Uterus (tissue), 3 donors: ENCODE measurements at regions not wholly inside any gene's neighbourhood (a gene's known extent, or its start where the extent isn't known, plus 50 kb on each side); places are given as distances from the start of the nearest gene placed in this dataset.

Source experiments
- DNase-seq, 2 donors: peaks; one replicate each; pipeline ENCODE4 v3.0.0-alpha.2; 2019 to 2020
- H3K27ac ChIP-seq, 2 donors: fragments of 200-600 bp; sonication (generic); 1 replicate in 1 of 2; 2 replicates in 1 of 2; pipeline ENCODE4 v1.5.1; 2016 to 2018
- H3K27me3 ChIP-seq, 2 donors: fragments of 200-600 bp; sonication (generic); one replicate each; pipeline ENCODE4 v1.5.1; 2018 to 2019; ENCODE audit warnings: control low read depth in 1 of 2
- H3K36me3 ChIP-seq, 2 donors: fragments of 200-600 bp; sonication (generic); one replicate each; pipeline ENCODE4 v1.5.1; 2019; ENCODE audit warnings: control low read depth in 1 of 2
- H3K4me1 ChIP-seq, 2 donors: fragments of 200-600 bp; sonication (generic); one replicate each; pipeline ENCODE4 v1.5.1; 2018 to 2019; ENCODE audit warnings: control low read depth in 1 of 2
- H3K4me3 ChIP-seq, 2 donors: fragments of 200-600 bp; sonication (generic); 1 replicate in 1 of 2; 2 replicates in 1 of 2; pipeline ENCODE4 v1.5.1; 2018 to 2019; ENCODE audit warnings: mild to moderate bottlenecking in 1 of 2
- H3K9me3 ChIP-seq, 2 donors: fragments of 200-600 bp; sonication (generic); one replicate each; pipeline ENCODE4 v1.5.1; 2019; ENCODE audit warnings: control low read depth in 1 of 2
- POLR2A ChIP-seq, 2 donors: fragments of 450-650 bp; IDR thresholded peaks; one replicate each; pipeline ENCODE4 v1.6.1; 2016; ENCODE audit warnings: antibody characterized with exemption in 2 of 2, mild to moderate bottlenecking in 1 of 2, moderate library complexity in 1 of 2
- intact Hi-C: fragments of 100-400 bp; cut with DNase I; formaldehyde crosslinking; loops from one replicate; pipeline ENCODE4 v1.15.1; 2023; ENCODE audit warnings: low total_unique reads
- TF ChIP-seq, protein P1 (sequence below), 4 experiments: fragments of 200-600 bp in 2 of 4; fragments of 450-650 bp in 2 of 4; sonication (generic) in 2 of 4; IDR thresholded peaks; one replicate each; pipeline ENCODE4 v1.5.1; 2016 to 2019; ENCODE audit warnings: antibody characterized with exemption in 4 of 4, mild to moderate bottlenecking in 2 of 4, moderate library complexity in 1 of 4
- donor health status: DM: yes; HTN: yes; CAD: no.

DNA sequence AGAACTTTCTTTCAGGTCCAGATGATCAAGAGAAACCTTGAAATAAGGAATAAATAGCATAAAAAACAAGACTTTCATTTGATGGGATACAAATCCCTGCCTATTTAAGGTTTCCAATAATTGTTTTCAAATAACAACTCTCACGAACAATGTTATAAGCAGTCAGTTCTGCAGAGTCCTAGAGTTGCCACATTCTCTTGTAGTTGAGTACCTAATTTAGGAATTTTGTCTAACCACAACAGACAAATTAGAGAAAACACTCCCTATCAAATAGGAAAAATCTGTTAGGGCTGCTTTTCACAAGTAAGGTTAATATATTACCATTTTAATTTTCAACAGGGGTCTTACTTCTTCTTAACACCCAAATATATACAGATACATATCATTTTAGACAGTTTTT, 130.1 kb upstream of the CDH20 start:
- intact Hi-C loops, result no loop called here
- peaks cover 0 to 2% of the 10 kb centered on the region in 2 donors for H3K36me3 ChIP-seq

DNA sequence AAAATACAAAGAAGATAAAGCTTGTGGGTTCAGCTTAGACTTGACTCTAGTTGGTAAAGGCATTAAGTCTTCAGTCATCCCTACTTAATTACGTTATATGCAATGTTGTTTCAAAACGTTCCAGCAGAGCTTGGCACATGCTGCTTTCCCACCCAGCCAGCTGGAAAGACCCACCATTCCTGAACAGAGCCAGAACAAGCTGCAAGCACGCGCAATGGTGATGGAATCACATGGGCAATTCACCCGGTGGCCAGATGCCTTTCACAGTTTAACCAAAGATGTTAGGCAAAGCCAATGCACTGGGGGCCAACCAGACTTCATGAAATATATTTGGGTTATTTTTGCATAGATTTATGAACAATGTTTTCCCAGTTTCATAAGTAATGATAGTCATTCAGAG, 123.4 kb upstream of the CDH20 start:
- H3K4me3 ChIP-seq, result no peak overlapping the region
- intact Hi-C loops, result no loop called here
- DNase-seq, result no peak
- TF ChIP-seq, protein P1, sequence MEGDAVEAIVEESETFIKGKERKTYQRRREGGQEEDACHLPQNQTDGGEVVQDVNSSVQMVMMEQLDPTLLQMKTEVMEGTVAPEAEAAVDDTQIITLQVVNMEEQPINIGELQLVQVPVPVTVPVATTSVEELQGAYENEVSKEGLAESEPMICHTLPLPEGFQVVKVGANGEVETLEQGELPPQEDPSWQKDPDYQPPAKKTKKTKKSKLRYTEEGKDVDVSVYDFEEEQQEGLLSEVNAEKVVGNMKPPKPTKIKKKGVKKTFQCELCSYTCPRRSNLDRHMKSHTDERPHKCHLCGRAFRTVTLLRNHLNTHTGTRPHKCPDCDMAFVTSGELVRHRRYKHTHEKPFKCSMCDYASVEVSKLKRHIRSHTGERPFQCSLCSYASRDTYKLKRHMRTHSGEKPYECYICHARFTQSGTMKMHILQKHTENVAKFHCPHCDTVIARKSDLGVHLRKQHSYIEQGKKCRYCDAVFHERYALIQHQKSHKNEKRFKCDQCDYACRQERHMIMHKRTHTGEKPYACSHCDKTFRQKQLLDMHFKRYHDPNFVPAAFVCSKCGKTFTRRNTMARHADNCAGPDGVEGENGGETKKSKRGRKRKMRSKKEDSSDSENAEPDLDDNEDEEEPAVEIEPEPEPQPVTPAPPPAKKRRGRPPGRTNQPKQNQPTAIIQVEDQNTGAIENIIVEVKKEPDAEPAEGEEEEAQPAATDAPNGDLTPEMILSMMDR (IDR thresholded peaks at IDR 0.05), result no peak
- TF ChIP-seq POLR2A (IDR thresholded peaks at IDR 0.05), result no peak
- no peaks in the 10 kb centered on the region for H3K27me3 ChIP-seq
- H3K36me3 ChIP-seq, result peaks cover 0 to 3% of the 10 kb centered on the region in 2 donors
- no peak overlapping the region for H3K27ac ChIP-seq
- no peaks in the 10 kb centered on the region for H3K9me3 ChIP-seq
- H3K4me1 ChIP-seq, result no peaks in the 10 kb centered on the region

More for the DNA sequence above, 130.1 kb upstream of the CDH20 start:
- no peaks in the 10 kb centered on the region for H3K27me3 ChIP-seq
- H3K27ac ChIP-seq, result no peak overlapping the region
- no peak for TF ChIP-seq POLR2A (IDR thresholded peaks at IDR 0.05)
- TF ChIP-seq, protein P1 (IDR thresholded peaks at IDR 0.05), result no peak
- no peaks in the 10 kb centered on the region for H3K4me1 ChIP-seq
- H3K9me3 ChIP-seq, result no peaks in the 10 kb centered on the region
- DNase-seq, result no peak
- H3K4me3 ChIP-seq, result no peak overlapping the region

DNA sequence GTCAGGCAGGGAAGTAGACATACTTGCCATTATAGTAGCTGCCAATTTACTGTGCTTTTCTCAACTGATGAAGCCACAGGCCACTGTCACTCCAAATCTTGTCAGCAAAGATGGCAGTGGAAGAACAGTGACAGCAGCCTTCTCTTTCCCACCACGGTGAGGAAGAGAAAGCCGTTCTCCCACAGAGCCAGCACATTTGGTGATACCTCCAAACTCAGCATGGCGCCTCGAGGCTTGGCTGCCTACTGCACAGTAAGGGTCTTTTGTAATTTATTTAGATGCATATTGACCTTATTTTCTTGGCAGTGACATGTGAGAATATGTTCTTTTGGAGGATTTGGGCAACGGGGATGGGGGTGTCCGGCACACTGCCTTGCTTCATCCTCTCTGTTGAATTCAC, 117.2 kb upstream of the CDH20 start:
- Histone ChIP-seq H3K36me3 (no peaks in the 10 kb centered on the region), H3K4me1 (no peaks in the 10 kb centered on the region), H3K4me3 (no peak overlapping the region), H3K27ac (no peak overlapping the region), H3K27me3 (no peaks in the 10 kb centered on the region), H3K9me3 (no peaks in the 10 kb centered on the region)
- no peak for DNase-seq
- intact Hi-C loops, result no loop called here
- TF ChIP-seq POLR2A (IDR thresholded peaks at IDR 0.05), result no peak
- TF ChIP-seq, protein P1 (IDR thresholded peaks at IDR 0.05), result no peak

DNA sequence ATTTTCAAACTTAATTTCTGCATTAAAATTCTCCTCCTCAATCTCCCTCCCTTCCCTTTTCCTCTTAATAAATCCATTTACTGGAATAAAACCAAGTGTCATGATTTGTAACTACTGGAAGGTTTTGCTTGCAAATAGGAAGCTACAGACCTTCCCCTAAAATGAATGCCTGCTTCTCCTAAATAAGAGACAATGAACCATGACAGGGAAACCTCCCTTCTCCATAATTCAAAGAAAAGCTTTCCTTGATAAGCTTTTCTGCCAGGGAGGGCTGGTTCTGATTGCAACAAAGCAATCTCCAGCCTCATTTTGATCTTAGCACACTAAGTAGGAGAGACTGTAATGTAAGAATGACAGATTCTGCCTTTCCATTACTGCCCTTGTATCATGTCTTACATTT, 111.0 kb upstream of the CDH20 start:
- Histone ChIP-seq H3K27me3 (no peaks in the 10 kb centered on the region), H3K36me3 (no peaks in the 10 kb centered on the region), H3K4me3 (no peak overlapping the region), H3K9me3 (no peaks in the 10 kb centered on the region), H3K4me1 (no peaks in the 10 kb centered on the region), H3K27ac (no peak overlapping the region)
- no peak for DNase-seq
- intact Hi-C loops, result no loop called here
- no peak for TF ChIP-seq POLR2A (IDR thresholded peaks at IDR 0.05)
- TF ChIP-seq, protein P1 (IDR thresholded peaks at IDR 0.05), result no peak

DNA sequence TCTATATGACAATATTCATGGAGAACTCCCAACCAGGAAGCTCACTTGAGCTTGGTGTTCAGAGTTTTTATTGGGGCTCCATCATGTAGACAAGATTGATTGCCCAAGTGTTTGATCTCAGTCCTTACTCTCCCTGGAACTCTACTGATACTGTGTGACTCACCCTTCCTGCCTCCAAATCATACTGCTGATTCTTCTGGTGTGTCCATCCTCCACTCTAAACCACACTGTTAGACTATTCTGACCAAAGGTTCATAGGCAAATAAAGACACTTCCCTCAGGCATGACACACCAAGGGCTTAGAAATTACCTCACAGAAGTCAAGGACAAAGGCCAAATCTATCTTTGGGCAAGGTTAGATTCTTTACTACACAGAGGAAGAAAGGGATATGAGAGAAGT, 107.9 kb upstream of the CDH20 start:
- Histone ChIP-seq H3K9me3 (no peaks in the 10 kb centered on the region), H3K4me1 (no peaks in the 10 kb centered on the region), H3K4me3 (no peak overlapping the region), H3K27me3 (no peaks in the 10 kb centered on the region), H3K36me3 (no peaks in the 10 kb centered on the region), H3K27ac (no peak overlapping the region)
- DNase-seq, result no peak
- intact Hi-C loops, result no loop called here
- TF ChIP-seq, protein P1 (IDR thresholded peaks at IDR 0.05), result no peak
- no peak for TF ChIP-seq POLR2A (IDR thresholded peaks at IDR 0.05)
